H1 (cell line): ENCODE measurements at regions not wholly inside any gene's neighbourhood (a gene's known extent, or its start where the extent isn't known, plus 50 kb on each side); places are given as distances from the start of the nearest gene placed in this dataset.
A peak's percentile ranks its signal among the peaks of the same experiment; 100 is the strongest.

Experiments
- CTCF ChIA-PET: fragments of 300-600 bp; sonication (Branson Sonifier 250); formaldehyde crosslinking; loops from one replicate; lab custom pipeline; 2021; ENCODE audit not compliant: partially characterized antibody; lab: Charles Lee
- POLR2A ChIA-PET: fragments of 300-600 bp; sonication (Branson Sonifier 250); formaldehyde crosslinking; loops from one replicate; lab custom pipeline; 2021; ENCODE audit warnings: inconsistent platforms; ENCODE audit not compliant: partially characterized antibody; lab: Charles Lee
- DNase-seq, 2 experiments: peaks; one replicate each; pipeline versions ENCODE4 v3.0.0 to v3.0.0-alpha.2; 2010 to 2022; ENCODE audit warnings: low spot score in 2 of 2, low read depth in 1 of 2, mixed read lengths in 1 of 2
- FAIRE-seq: peaks from 2 replicates; lab custom pipeline; 2011; peaks lifted over from hg19 to GRCh38; lab: Jason Lieb, UNC
- H2AFZ ChIP-seq: 2 replicates; pipeline ENCODE4 v1.8.1; 2012; ENCODE audit warnings: low read length, inconsistent platforms
- H2AK5ac ChIP-seq: 2 replicates; pipeline ENCODE4 v1.6.1; 2013; ENCODE audit warnings: low read depth, low read length
- H2BK120ac ChIP-seq: replicated peaks from 2 replicates; pipeline ENCODE3; 2013; ENCODE audit warnings: low read depth, low read length, inconsistent platforms
- H2BK12ac ChIP-seq: 2 replicates; pipeline ENCODE4 v1.6.1; 2013; ENCODE audit warnings: low read depth, low read length
- H2BK15ac ChIP-seq: 2 replicates; pipeline ENCODE4 v1.6.1; 2013; ENCODE audit warnings: low read length
- H2BK20ac ChIP-seq: 2 replicates; pipeline ENCODE4 v1.6.1; 2013; ENCODE audit warnings: low read length
- H2BK5ac ChIP-seq: 2 replicates; pipeline ENCODE4 v1.6.1; 2013; ENCODE audit warnings: low read depth, low read length
- H3K14ac ChIP-seq: 2 replicates; pipeline ENCODE4 v1.6.1; 2013; ENCODE audit warnings: inconsistent platforms; ENCODE audit not compliant: insufficient read length
- H3K18ac ChIP-seq: 2 replicates; pipeline ENCODE4 v1.6.1; 2013; ENCODE audit warnings: low read length; ENCODE audit errors: extremely low read depth
- H3K23ac ChIP-seq: 2 replicates; pipeline ENCODE4 v1.6.1; 2013; ENCODE audit warnings: inconsistent platforms; ENCODE audit not compliant: insufficient read length
- H3K23me2 ChIP-seq: 2 replicates; pipeline ENCODE4 v1.6.1; 2013; ENCODE audit warnings: low read depth, low read length
- H3K27ac ChIP-seq: 2 replicates; pipeline ENCODE4 v1.6.1; 2011; ENCODE audit warnings: low read depth, low read length, inconsistent platforms
- H3K27me3 ChIP-seq, 4 experiments: replicated peaks in 1 of 4; 1 replicate in 1 of 4; 2 replicates in 3 of 4; pipeline versions ENCODE4 v1.6.1 to v1.8.1; 2011 to 2013; ENCODE audit warnings: low read length in 3 of 4, mild to moderate bottlenecking in 3 of 4, inconsistent platforms in 2 of 4, mixed read lengths in 2 of 4, moderate library complexity in 1 of 4; ENCODE audit not compliant: control insufficient read depth in 3 of 4, insufficient read depth in 3 of 4; ENCODE audit errors: extremely low read depth in 1 of 4
- H3K36me3 ChIP-seq, 4 experiments: 2 replicates each; pipeline versions ENCODE4 v1.6.1 to v1.8.1; 2011 to 2013; ENCODE audit warnings: mild to moderate bottlenecking in 4 of 4, low read length in 3 of 4, moderate library complexity in 2 of 4, control low read depth in 1 of 4, inconsistent platforms in 1 of 4; ENCODE audit not compliant: insufficient read depth in 4 of 4, control insufficient read depth in 2 of 4
- H3K4ac ChIP-seq: replicated peaks from 2 replicates; pipeline ENCODE3; 2013; ENCODE audit warnings: low read length, low read depth, mixed read lengths, inconsistent platforms; ENCODE audit not compliant: insufficient read length
- H3K4me1 ChIP-seq, 4 experiments: replicated peaks in 1 of 4; 1 replicate in 1 of 4; 2 replicates in 3 of 4; pipeline versions ENCODE4 v1.6.1 to v1.8.1; 2011 to 2013; ENCODE audit warnings: low read length in 3 of 4, inconsistent platforms in 2 of 4, mixed read lengths in 1 of 4; ENCODE audit not compliant: insufficient read depth in 4 of 4, control insufficient read depth in 3 of 4
- H3K4me2 ChIP-seq, 2 experiments: 2 replicates each; pipeline versions ENCODE4 v1.6.1 to v1.8.1; 2011 to 2013; ENCODE audit warnings: low read depth in 2 of 2, low read length in 2 of 2, control low read depth in 1 of 2, inconsistent platforms in 1 of 2, mild to moderate bottlenecking in 1 of 2; ENCODE audit not compliant: insufficient read depth in 1 of 2
- H3K4me3 ChIP-seq, 4 experiments: fragments of 200-600, 300-600 bp in 1 of 4; sonication (generic), shearing (Covaris generic), sonication (Bioruptor Twin) in 1 of 4; 2 replicates each; pipeline versions ENCODE4 v1.5.1 to v1.8.1; 2011 to 2016; ENCODE audit warnings: low read length in 4 of 4, low read depth in 3 of 4, control low read depth in 2 of 4, inconsistent platforms in 2 of 4, mild to moderate bottlenecking in 2 of 4, mixed read lengths in 1 of 4, moderate library complexity in 1 of 4; ENCODE audit not compliant: insufficient read depth in 2 of 4; ENCODE audit errors: extremely low read depth in 1 of 4
- H3K56ac ChIP-seq: replicated peaks from 2 replicates; pipeline ENCODE3; 2013; ENCODE audit warnings: low read depth, mild to moderate bottlenecking, mixed read lengths, low read length, inconsistent platforms; ENCODE audit not compliant: insufficient read length
- H3K79me1 ChIP-seq: 2 replicates; pipeline ENCODE4 v1.6.1; 2013; ENCODE audit warnings: low read depth, low read length, control low read depth
- H3K79me2 ChIP-seq, 2 experiments: 2 replicates each; pipeline versions ENCODE4 v1.6.1 to v1.8.1; 2012 to 2013; ENCODE audit warnings: low read length in 2 of 2, mild to moderate bottlenecking in 2 of 2, inconsistent platforms in 1 of 2; ENCODE audit not compliant: insufficient read depth in 2 of 2, control insufficient read depth in 1 of 2
- H3K9ac ChIP-seq, 4 experiments: replicated peaks in 1 of 4; 1 replicate in 1 of 4; 2 replicates in 3 of 4; pipeline versions ENCODE4 v1.6.1 to v1.8.1; 2011 to 2013; ENCODE audit warnings: low read depth in 3 of 4, low read length in 3 of 4, control low read depth in 2 of 4, mild to moderate bottlenecking in 2 of 4, moderate library complexity in 2 of 4, inconsistent platforms in 1 of 4; ENCODE audit errors: extremely low read depth in 1 of 4
- H3K9me3 ChIP-seq, 2 experiments: 2 replicates each; pipeline versions ENCODE4 v1.6.1 to v1.8.1; 2012 to 2013; ENCODE audit warnings: mild to moderate bottlenecking in 2 of 2, moderate library complexity in 2 of 2, control low read depth in 1 of 2, inconsistent platforms in 1 of 2, low read depth in 1 of 2, low read length in 1 of 2, mixed read lengths in 1 of 2; ENCODE audit not compliant: insufficient read depth in 2 of 2
- H4K20me1 ChIP-seq, 2 experiments: replicated peaks in 1 of 2; 2 replicates each; pipeline versions ENCODE3 to v1.8.1; 2011 to 2013; ENCODE audit warnings: inconsistent platforms in 2 of 2, low read length in 2 of 2, mild to moderate bottlenecking in 1 of 2; ENCODE audit not compliant: insufficient read depth in 2 of 2, control insufficient read depth in 1 of 2
- H4K5ac ChIP-seq: 2 replicates; pipeline ENCODE4 v1.6.1; 2013; ENCODE audit warnings: low read length, low read depth, mixed read lengths, inconsistent platforms; ENCODE audit not compliant: insufficient read length
- H4K8ac ChIP-seq: 2 replicates; pipeline ENCODE4 v1.8.0; 2013; ENCODE audit warnings: mild to moderate bottlenecking, moderate library complexity, low read length, inconsistent platforms; ENCODE audit not compliant: insufficient read depth; ENCODE audit errors: extremely low read depth
- H4K91ac ChIP-seq: replicated peaks from 2 replicates; pipeline ENCODE3; 2013; ENCODE audit warnings: low read length, mixed read lengths, inconsistent platforms; ENCODE audit not compliant: insufficient read length
- ASH2L ChIP-seq: fragments of 200-600, 300-600 bp; sonication (generic); IDR thresholded peaks from one replicate; pipeline ENCODE4 v1.7.1; 2017; ENCODE audit warnings: low read length
- NANOG ChIP-seq: IDR thresholded peaks from 2 replicates; pipeline ENCODE4 v1.6.1; 2011; ENCODE audit warnings: low read length, low read depth, mild to moderate bottlenecking, inconsistent platforms; ENCODE audit not compliant: insufficient read depth, poor library complexity, severe bottlenecking
- PHF8 ChIP-seq: fragments of 200-600 bp; sonication (generic); conservative IDR thresholded peaks from 2 replicates; pipeline ENCODE4 v1.7.1; 2012; ENCODE audit warnings: low read depth, mild to moderate bottlenecking, inconsistent platforms, low read length, moderate library complexity
- POU5F1 ChIP-seq: IDR thresholded peaks from 2 replicates; pipeline ENCODE4 v1.6.1; 2011; ENCODE audit warnings: low read depth, mild to moderate bottlenecking, low read length, moderate library complexity
- RXRA ChIP-seq: IDR thresholded peaks from 2 replicates; pipeline ENCODE4 v1.6.1; 2011; ENCODE audit warnings: low read depth, mild to moderate bottlenecking, low read length, moderate library complexity; ENCODE audit not compliant: insufficient read depth
- SIN3A ChIP-seq, 2 experiments: IDR thresholded peaks in 1 of 2; conservative IDR thresholded peaks in 1 of 2; 2 replicates each; pipeline ENCODE4 v1.6.1; 2011 to 2012; ENCODE audit warnings: low read length in 2 of 2, improper control_type of control experiment in 1 of 2, low read depth in 1 of 2, mild to moderate bottlenecking in 1 of 2
- WGBS, 2 experiments: shearing (Covaris generic) in 1 of 2; methylation state at CpG; one replicate each; pipeline versions ENCODE4 v1.1.6 to v1.1.7; 2013 to 2015; ENCODE audit warnings: low lambda C conversion rate in 2 of 2, mixed read lengths in 2 of 2, inconsistent platforms in 1 of 2, low coverage in 1 of 2, missing lambda C conversion rate in 1 of 2; ENCODE audit not compliant: insufficient replicate concordance in 2 of 2, insufficient coverage in 1 of 2, insufficient read length in 1 of 2; ENCODE audit errors: extremely low coverage in 1 of 2, missing lambda C conversion rate in 1 of 2; 5-methylcytosine and 5-hydroxymethylcytosine counted together

GRCh38 chr4:128362760-128363159 is 75.1 kb upstream of the PGRMC2 start:
- no peak for DNase-seq

More at GRCh38 chr4:128362760-128363159, 75.1 kb upstream of the PGRMC2 start:
- H3K9ac ChIP-seq: no peak overlapping the region
- no peak for TF ChIP-seq NANOG
- TF ChIP-seq PHF8: no peak
- TF ChIP-seq POU5F1: 0 out of 2 replicates have a peak, but pooled peaks have one; percentile 21
- no peak for TF ChIP-seq RXRA
- no peak for TF ChIP-seq SIN3A (conservative IDR thresholded peaks at IDR 0.05 in 1 of 2, IDR thresholded peaks at IDR 0.05 in 1 of 2; ENCODE audit: low read depth in 1 of 2, low read length in 2 of 2)
- no peak for TF ChIP-seq ASH2L
- H3K23me2 ChIP-seq: no peaks in the 10 kb centered on the region; the same call in 1 of the 2 replicates
- no peak overlapping the region for H2BK15ac ChIP-seq
- H3K27me3 ChIP-seq: no peaks in the 10 kb centered on the region
- no peak overlapping the region for H3K27ac ChIP-seq
- H3K4me1 ChIP-seq: peaks cover 0 to 4% (median 1%) of the 10 kb centered on the region in 4 experiments; a peak in 3 of 7 replicates
- H3K56ac ChIP-seq: no peak overlapping the region
- ChIA-PET POLR2A (interaction anchor here (1.0 kb wide), 1 partner anchor 8 kb away, joined by 3 read pairs; no protein-coding TSS in a partner anchor), CTCF (interaction anchor here (1.2 kb wide), 1 partner anchor 10 kb away, joined by 4 read pairs; no protein-coding TSS in a partner anchor)
- H3K23ac ChIP-seq: no peak overlapping the region
- no peak overlapping the region for H3K14ac ChIP-seq
- 89% methylated on average over 1 of the region's 1 CpG; no CpG with 5 or more reads in 1 of the 2 experiments for WGBS, 2 experiments
- no peak overlapping the region for H2AFZ ChIP-seq
- H3K18ac ChIP-seq: no peak overlapping the region
- H3K79me2 ChIP-seq: no peaks in the 10 kb centered on the region
- H2BK120ac ChIP-seq: no peak overlapping the region
- H2AK5ac ChIP-seq: no peak overlapping the region
- no peak overlapping the region for H3K4ac ChIP-seq
- H2BK5ac ChIP-seq: peak overlapping the region; percentile 41; the same call in 1 of the 2 replicates
- no peak overlapping the region for H4K8ac ChIP-seq
- H3K4me3 ChIP-seq: no peak overlapping the region
- no peaks in the 10 kb centered on the region for H3K36me3 ChIP-seq
- no peak overlapping the region for H4K5ac ChIP-seq
- H3K4me2 ChIP-seq: peak overlapping the region in 1 of 2 experiments; percentile 39; a peak in 1 of 4 replicates
- no peak overlapping the region for H4K91ac ChIP-seq
- H4K20me1 ChIP-seq: no peaks in the 10 kb centered on the region
- no peak overlapping the region for H2BK20ac ChIP-seq
- no peaks in the 10 kb centered on the region for H3K9me3 ChIP-seq
- H3K79me1 ChIP-seq: no peaks in the 10 kb centered on the region
- no peak overlapping the region for H2BK12ac ChIP-seq
- FAIRE-seq: peak; percentile 55
